H1 (cell line): ENCODE measurements at regions not wholly inside any gene's neighbourhood (a gene's known extent, or its start where the extent isn't known, plus 50 kb on each side); places are given as distances from the start of the nearest gene placed in this dataset.

Source experiments
- CBX5 ChIP-seq: fragments of 300-800, 300-1000 bp; sonication (generic); IDR thresholded peaks from 2 replicates; pipeline ENCODE4 v1.7.1; 2016; ENCODE audit warnings: antibody characterized with exemption, low read length, low read depth
- GABPA ChIP-seq: IDR thresholded peaks from 2 replicates; pipeline ENCODE4 v1.6.1; 2011; ENCODE audit warnings: mild to moderate bottlenecking, low read length, moderate library complexity, borderline replicate concordance; ENCODE audit not compliant: insufficient read depth
- SIX5 ChIP-seq: IDR thresholded peaks from 2 replicates; pipeline ENCODE4 v1.6.1; 2011; ENCODE audit warnings: mild to moderate bottlenecking, low read depth, low read length
- SP1 ChIP-seq: IDR thresholded peaks from 2 replicates; pipeline ENCODE4 v1.6.1; 2011; ENCODE audit warnings: low read depth, low read length
- TAF7 ChIP-seq: optimal IDR thresholded peaks from 2 replicates; pipeline ENCODE3; 2011; ENCODE audit warnings: low read depth, mild to moderate bottlenecking, inconsistent platforms, low read length, moderate library complexity, borderline replicate concordance
- TBP ChIP-seq: IDR thresholded peaks from 2 replicates; pipeline ENCODE4 v1.6.1; 2011; ENCODE audit warnings: low read depth, low read length, improper control_type of control experiment
- TCF12 ChIP-seq: IDR thresholded peaks from 2 replicates; pipeline ENCODE4 v1.6.1; 2011; ENCODE audit warnings: low read depth, mild to moderate bottlenecking, low read length
- TF ChIP-seq, protein P1 (sequence below): fragments of 300-600 bp; sonication (generic); IDR thresholded peaks from 2 replicates; pipeline ENCODE4 v1.7.1; 2012; ENCODE audit warnings: low read length, moderate library complexity, mild to moderate bottlenecking, inconsistent platforms; ENCODE audit not compliant: insufficient replicate concordance

DNA sequence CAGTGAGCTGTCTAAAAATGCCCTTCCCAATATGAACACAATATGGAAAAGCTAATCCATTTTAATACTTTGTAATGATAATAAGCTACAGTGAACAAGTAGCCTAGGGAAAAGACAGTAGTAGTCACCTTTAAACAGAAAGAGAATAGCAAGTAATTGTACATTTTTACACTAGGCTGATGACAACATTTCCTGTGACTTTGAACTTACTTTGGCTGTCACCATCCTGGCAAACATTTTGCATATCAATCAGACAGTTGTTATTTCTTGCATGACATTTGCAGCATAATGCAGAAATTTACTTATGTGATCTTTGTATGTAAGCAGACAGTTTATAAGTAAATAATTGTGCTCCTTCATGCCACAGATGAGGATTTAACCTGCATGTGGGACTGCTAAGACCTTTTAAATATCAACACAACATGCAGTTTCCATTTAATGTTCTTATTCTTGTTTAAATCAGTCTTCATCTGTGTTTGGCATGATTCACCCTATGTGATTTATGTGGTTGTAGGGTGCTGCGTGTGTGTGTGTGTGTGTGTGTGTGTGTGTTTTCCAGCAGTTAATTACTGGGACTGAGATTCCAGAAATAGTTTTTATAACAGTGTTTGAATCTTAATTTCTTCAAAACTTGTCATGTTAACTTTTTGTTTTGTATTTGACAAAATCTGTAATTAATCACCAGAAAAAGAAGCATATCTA lies 997.1 kb upstream of the ARRDC3 start (continued):
- TF ChIP-seq TAF7, result no peak
- TF ChIP-seq TCF12, result no peak
- TF ChIP-seq, protein P1, sequence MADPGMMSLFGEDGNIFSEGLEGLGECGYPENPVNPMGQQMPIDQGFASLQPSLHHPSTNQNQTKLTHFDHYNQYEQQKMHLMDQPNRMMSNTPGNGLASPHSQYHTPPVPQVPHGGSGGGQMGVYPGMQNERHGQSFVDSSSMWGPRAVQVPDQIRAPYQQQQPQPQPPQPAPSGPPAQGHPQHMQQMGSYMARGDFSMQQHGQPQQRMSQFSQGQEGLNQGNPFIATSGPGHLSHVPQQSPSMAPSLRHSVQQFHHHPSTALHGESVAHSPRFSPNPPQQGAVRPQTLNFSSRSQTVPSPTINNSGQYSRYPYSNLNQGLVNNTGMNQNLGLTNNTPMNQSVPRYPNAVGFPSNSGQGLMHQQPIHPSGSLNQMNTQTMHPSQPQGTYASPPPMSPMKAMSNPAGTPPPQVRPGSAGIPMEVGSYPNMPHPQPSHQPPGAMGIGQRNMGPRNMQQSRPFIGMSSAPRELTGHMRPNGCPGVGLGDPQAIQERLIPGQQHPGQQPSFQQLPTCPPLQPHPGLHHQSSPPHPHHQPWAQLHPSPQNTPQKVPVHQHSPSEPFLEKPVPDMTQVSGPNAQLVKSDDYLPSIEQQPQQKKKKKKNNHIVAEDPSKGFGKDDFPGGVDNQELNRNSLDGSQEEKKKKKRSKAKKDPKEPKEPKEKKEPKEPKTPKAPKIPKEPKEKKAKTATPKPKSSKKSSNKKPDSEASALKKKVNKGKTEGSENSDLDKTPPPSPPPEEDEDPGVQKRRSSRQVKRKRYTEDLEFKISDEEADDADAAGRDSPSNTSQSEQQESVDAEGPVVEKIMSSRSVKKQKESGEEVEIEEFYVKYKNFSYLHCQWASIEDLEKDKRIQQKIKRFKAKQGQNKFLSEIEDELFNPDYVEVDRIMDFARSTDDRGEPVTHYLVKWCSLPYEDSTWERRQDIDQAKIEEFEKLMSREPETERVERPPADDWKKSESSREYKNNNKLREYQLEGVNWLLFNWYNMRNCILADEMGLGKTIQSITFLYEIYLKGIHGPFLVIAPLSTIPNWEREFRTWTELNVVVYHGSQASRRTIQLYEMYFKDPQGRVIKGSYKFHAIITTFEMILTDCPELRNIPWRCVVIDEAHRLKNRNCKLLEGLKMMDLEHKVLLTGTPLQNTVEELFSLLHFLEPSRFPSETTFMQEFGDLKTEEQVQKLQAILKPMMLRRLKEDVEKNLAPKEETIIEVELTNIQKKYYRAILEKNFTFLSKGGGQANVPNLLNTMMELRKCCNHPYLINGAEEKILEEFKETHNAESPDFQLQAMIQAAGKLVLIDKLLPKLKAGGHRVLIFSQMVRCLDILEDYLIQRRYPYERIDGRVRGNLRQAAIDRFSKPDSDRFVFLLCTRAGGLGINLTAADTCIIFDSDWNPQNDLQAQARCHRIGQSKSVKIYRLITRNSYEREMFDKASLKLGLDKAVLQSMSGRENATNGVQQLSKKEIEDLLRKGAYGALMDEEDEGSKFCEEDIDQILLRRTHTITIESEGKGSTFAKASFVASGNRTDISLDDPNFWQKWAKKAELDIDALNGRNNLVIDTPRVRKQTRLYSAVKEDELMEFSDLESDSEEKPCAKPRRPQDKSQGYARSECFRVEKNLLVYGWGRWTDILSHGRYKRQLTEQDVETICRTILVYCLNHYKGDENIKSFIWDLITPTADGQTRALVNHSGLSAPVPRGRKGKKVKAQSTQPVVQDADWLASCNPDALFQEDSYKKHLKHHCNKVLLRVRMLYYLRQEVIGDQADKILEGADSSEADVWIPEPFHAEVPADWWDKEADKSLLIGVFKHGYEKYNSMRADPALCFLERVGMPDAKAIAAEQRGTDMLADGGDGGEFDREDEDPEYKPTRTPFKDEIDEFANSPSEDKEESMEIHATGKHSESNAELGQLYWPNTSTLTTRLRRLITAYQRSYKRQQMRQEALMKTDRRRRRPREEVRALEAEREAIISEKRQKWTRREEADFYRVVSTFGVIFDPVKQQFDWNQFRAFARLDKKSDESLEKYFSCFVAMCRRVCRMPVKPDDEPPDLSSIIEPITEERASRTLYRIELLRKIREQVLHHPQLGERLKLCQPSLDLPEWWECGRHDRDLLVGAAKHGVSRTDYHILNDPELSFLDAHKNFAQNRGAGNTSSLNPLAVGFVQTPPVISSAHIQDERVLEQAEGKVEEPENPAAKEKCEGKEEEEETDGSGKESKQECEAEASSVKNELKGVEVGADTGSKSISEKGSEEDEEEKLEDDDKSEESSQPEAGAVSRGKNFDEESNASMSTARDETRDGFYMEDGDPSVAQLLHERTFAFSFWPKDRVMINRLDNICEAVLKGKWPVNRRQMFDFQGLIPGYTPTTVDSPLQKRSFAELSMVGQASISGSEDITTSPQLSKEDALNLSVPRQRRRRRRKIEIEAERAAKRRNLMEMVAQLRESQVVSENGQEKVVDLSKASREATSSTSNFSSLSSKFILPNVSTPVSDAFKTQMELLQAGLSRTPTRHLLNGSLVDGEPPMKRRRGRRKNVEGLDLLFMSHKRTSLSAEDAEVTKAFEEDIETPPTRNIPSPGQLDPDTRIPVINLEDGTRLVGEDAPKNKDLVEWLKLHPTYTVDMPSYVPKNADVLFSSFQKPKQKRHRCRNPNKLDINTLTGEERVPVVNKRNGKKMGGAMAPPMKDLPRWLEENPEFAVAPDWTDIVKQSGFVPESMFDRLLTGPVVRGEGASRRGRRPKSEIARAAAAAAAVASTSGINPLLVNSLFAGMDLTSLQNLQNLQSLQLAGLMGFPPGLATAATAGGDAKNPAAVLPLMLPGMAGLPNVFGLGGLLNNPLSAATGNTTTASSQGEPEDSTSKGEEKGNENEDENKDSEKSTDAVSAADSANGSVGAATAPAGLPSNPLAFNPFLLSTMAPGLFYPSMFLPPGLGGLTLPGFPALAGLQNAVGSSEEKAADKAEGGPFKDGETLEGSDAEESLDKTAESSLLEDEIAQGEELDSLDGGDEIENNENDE, result no peak
- no peak for TF ChIP-seq SIX5
- no peak for TF ChIP-seq CBX5
- TF ChIP-seq GABPA, result no peak
- no peak for TF ChIP-seq SP1
- TF ChIP-seq TBP, result no peak
- TF ChIP-seq, all 59 proteins: peak for 0
